NCI-H2107 treated with DMSO at 0.1 percent for 48 hours (cell line): ENCODE measurements at regions not wholly inside any gene's neighbourhood (a gene's known extent, or its start where the extent isn't known, plus 50 kb on each side); places are given as distances from the start of the nearest gene placed in this dataset.
"Not testable (repeated sequence)": the region's sequence is repeated elsewhere in the genome, so short reads cannot be mapped to it uniquely, and the experiment has no call there.

ENCODE experiments used
- DNase-seq: peaks from one replicate; lab custom pipeline; 2025; ENCODE audit not compliant: unreplicated experiment; lab: John Stamatoyannopoulos, UW

DNA sequence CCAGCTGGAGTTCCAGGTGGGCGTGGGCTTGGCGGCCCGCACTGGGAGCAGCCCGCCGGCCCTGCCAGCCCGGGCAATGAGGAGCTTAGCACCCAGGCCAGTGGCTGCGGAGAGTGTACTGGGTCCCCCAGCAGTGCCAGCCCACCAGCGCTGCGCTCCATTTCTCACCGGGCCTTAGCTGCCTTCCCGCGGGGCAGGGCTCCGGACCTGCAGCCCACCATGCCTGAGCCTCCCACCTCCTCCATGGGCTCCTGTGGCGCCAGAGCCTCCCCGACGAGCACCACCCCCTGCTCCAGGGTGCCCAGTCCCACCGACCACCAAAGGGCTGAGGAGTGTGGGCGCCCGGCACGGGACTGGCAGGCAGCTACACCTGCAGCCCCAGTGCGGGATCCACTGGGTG is 1075.3 kb downstream of the SI start:
- not testable (repeated sequence) for DNase-seq

DNA sequence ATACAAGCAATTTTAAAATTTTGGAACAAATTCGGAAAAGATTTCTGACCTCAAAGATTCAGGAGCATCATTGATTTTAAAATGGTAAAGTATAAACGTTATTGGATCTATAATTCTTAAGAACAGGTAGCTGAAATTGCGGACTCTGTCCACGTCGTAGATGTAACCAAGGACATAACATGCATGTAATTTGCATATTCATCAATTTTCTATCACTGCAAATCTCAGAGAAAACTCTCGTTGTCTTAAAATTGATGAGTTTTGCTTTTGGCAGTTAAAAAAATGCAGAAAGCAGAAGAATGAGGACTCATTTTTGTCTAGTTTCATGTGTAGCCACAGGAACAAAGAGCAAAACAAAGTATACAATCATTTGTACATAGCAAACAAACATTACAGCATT is 1094.4 kb downstream of the SI start:
- no peak for DNase-seq

DNA sequence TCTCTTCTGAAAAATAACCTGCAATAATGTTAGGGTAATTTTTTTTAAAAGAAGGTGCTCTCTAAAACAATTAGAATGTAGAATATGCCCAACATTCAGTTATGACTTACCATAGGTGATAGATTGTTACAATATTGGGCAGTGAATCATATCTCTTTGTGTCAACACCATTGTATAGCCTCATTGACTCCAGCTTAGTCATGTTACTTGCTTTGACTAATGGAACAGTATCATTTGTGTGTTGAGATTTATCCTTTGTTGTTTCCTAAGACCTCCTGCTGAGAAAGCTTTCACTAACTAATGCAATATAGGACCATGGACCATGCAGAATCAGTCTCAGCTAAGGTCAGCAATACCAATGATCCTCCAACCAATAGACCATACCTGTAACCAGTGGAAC is 1106.4 kb downstream of the SI start:
- DNase-seq, result no peak

DNA sequence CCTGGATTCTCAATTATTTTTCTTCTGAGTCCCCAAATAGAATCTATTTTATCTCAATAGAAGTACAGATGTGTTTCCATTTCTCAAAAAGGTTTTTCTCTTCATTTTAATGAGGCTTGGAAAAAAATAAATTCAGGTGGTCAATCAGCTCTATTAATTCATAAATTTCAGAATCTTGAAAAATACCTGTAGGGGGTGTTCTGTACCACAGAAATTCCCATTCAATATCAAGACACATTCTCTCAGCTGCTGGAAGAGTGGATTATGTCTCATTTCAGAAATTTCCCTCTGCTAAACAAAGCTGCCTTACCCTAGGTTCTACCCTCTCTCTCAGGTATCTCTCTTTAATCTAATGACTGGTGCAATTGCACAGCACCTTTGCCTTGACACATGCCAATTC is 1121.2 kb downstream of the SI start:
- no peak for DNase-seq

DNA sequence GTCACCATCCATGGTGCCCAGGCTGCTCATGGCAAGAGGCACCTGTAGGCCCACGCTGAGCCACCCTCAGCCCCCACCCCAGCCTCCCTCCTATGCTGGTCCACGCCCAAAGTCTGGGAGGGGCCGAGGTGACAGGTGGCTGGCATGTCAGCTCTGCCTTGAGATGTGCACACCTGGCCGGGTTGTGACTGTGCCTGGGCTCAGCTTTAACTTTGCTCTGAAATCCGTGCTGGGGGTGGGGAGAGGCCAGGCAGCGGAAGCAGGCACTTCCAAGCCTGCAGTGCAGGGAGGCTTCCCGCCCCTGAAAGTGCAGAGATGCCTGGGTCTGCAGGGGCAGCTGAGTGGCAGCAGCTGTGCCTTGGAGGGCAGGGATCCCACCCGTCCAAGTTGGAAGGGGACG is 1124.8 kb downstream of the SI start:
- DNase-seq, result no peak

DNA sequence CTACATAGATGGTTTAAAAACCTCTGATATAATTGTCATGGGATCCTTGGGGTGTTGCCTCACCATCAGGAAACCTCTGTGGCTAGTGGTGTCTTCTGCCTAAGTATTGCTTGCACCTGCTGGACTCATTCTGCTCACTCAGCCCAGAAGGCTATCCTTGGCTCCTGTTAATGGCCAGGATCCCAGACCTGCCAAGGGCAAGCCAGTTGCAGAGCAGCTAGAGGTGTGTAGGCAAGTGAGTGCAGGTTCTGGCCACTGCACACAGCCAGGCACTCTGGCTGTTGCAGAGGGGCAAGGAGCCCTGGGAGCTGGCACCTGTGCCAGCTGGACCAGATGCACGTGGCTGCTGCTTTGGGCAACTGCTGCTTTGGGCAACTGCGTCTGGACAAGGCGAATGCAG is 1125.8 kb downstream of the SI start:
- no peak for DNase-seq

DNA sequence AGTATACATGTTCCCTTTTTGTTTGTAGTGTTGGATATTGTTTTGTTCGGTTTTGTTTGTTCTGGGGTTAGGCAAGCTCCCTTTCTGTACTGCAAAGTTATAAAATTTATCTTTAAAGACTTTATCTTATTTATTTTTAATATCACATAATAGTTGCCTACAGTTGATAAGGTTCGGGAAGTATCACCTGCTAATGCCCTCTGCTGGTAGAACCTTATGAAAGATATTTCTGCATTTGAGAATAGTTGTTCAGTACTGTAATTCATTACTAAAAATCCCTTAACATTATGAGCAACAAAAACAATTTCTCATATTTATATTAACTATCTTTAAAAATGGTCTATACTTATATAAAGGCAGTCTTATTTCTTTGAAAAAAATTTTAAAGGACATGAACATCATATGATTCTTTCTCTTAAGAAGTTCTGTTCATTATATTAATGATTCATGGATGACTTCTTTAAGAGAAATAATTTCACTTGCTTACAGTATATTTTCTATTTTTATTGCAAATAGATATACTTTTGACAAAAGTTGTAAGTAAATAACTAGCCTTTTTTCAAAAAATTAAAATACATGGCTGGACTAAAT is 1126.8 kb downstream of the SI start:
- no peak for DNase-seq

DNA sequence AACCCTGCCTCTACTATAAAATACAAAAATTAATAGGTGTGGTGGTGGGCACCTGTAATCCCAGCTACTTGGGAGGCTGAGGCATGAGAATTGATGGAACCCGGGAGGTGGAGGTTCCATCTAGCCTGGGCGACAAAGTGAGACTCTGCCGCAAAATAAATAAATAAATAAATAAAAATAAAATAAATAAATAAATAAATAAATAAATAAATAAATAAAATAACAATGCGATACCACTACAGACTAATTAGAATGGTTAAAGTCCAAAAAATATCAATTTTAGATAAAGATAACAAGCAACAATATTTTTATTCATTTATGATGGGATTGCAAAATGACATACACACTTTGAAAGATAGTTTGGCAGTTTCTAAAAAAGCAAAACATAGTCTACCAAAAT is 1131.5 kb downstream of the SI start:
- no peak for DNase-seq

DNA sequence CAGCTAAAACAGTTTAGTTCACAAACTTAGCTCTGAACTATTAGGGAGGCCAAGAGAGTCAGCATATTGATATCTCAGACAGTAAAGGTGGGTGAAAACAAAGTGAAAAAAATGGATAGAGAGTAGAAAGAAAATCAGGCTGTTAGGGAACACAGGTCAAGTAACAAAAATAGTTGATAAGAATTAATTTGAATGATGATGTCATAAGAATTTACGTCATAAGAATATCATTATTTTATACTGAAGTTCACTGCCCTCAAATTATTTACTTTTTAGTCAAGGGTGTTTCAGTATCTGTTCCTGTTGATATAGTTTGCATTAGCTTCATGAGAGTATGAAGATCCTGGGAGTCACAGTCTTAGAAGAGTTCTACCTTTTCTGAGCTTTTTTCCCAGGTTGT is 1134.6 kb downstream of the SI start:
- no peak for DNase-seq

DNA sequence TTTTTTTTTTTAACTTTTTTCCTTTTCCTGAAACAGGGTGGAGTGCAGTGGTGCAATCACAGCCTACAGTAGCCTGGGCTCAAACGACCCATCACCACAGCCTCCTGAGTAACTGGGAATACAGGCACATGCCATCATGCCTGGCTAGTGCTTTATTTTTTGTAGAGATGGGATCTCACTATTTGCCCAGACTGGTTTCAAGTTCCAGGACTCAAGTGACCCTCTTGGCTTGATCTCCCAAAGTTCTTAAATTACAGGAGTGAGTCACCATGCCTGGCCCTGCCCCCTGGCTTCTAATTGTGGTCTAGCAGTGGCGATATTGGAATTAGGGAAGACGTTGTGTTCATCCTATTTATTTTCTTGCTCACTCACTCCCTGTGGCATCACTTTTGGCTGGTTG is 1138.4 kb downstream of the SI start:
- no peak for DNase-seq

DNA sequence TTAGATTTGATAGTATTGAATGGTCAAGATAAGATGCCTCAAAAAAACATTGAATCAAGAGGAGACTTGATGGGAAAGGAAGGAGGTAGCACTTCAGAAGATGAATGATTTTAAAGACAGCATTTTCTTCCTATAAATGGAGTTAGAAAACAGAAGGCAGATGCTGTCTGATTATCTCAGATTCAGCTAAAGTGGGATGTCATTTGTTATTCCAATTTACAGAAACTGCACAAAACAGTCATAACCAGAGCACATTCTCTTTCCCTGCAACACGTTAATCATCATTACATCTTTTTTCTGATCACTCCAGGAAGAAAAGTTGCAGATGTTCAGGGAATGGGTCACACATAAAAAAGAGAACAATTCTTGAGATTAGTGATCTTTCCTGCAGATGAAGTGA is 1141.8 kb downstream of the SI start:
- no peak for DNase-seq

DNA sequence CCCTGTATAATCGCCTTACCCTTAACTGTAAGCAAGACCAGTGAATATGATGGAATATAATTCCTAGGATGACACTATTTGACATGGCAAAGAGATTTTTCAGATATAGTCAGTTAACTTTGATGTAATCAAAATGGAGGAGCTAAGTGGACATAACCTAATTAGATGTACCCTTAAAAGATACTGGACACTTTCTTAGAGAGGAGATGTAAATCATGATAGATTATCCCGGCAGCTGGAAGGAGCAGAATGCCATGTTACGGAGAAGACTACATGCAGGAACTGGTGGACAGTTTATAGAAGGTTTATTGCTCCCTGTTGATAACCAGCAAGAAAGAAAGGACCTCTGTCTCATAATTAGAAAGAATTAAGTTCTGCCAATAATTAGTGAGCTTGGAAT is 1142.9 kb downstream of the SI start:
- DNase-seq, result no peak

DNA sequence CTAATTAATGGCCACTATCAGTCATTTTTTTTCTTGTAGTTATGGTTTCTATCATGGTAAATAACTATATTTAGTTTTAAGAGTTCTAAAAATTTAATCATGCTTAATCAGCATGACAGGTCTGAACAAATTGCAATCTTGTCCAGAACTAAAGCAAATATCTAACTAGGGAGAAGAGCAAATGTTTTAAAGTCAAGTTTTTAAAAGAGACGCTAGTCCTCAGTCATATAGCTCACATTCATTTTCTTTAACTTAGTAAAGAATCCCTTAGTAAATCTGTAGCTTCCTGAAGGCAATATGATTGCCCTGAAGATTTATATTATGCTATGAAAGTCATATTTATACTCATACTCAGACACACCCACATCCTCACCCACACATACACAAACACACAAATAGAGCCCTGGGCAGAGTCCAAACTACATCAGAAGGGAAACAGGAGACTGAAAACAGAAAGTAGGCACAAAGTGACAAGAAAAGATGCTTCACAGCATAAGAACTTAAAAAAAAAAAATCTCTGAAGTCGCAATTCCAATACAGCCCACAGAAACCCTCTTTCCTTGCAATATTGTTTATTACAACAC is 1149.1 kb downstream of the SI start:
- no peak for DNase-seq

DNA sequence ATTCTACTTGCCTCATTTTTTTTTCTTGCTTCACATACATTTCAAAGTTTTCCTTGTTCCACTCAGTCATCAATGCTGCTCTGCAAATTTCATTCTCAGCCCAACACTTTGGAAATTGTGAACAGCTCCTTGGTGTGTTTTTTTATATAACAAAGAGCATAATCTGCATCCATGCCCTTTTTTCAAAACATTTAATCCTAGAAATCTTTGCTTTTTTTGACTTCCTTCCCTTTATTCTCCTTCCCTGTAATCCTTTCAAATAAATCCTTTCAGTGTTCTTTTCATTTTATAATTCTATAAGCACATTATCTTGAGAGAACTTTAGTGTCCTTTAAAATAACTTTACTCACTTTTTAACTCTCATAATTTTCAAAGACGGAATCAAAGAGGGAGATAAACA is 1150.8 kb downstream of the SI start:
- DNase-seq, result no peak

DNA sequence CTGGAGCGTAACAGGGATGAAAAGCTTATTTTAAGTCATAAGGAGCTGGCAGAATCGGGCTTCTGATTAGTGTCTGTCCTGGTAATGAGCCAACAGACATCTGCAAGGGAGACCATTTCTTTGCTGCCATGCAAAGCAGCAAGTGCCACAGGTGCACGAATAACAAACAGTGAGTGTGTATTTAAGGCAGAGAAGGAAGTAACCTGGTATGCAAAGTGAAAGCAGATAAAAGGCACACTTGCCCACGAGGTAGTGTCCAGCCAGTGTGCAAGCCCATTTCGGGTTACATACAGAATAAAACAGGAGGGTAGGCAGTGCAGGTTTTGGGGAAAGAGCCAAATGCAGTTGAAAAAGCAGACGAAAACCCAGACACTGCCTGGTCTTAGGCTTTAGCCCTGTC is 1153.7 kb downstream of the SI start:
- no peak for DNase-seq

DNA sequence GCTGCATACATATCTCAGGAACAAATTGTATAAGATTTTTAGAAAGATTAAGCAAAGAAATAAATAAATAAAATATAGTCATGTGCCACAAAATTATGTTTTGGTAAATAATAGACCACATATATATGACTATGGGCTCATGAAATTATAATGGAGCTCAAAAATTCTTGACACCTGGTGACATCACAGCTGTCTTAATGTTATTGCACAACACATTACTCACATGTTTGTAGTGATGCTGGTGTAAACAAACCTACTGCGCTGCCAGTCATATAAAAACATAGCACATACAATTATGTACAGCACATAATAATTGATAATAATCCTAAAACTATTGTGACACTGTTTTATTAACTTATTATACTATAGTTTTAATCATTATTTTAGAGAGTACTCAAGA is 1159.1 kb downstream of the SI start:
- DNase-seq, result no peak

DNA sequence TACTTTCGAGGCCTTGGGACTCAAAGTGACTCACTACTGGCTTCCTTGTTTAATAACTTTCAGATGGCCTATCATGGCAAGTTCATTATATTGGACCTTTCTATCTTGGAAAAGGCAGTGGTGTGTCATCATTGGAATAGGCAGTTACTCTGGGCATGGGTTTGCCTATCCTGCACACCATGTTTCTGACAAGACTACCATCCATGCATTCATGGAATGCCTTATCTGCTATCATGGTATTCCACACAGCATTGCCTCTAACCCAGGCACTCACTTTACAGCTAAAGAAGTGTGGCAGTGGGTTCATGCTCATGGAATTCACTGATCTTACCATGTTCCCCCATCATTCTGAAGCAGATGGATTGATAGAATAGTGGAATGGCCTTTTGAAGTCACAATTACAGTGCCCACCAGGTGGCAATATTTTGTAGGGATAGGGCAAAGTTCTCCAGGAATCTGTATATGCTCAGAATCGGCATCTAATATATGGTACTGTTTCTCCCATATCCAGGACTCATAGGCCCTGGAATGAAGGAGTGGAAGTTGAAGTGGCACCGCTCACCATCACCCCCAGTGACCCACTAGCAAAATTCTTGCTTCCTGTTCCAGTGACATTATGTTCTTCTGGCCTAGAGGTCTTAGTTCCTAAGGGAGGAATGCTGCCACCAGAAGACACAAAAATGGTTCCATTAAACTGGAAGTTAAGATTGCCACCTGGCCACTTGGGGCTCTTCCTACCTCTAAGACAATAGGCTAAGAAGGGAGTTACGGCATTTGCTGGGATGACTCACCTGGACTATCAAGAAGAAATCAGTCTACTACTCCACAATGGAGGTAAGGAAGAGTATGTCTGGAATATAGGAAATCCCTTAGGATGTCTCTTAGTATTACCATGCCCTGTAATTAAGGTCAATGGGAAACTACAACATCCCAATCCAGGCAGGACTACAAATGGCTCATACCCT is 1161.4 kb downstream of the SI start:
- DNase-seq, result no peak

DNA sequence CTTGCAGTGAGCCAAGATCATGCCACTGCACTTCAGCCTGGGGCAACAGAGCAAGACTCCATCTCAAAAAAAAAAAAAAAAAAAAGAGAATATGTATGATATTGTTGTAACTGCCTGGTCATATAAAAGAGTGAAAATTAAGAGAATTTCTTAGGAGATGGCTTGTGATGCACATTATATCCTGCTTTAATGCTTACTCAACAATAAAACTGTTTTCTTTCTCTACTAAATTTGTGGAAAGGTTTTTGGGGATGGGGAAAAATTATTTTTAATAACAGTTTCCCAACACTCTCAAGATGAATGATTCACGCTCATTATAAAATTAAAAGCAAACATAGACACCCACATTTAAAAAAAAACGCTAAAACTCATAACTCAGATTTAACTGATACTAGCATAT is 1163.0 kb downstream of the SI start:
- DNase-seq, result no peak

DNA sequence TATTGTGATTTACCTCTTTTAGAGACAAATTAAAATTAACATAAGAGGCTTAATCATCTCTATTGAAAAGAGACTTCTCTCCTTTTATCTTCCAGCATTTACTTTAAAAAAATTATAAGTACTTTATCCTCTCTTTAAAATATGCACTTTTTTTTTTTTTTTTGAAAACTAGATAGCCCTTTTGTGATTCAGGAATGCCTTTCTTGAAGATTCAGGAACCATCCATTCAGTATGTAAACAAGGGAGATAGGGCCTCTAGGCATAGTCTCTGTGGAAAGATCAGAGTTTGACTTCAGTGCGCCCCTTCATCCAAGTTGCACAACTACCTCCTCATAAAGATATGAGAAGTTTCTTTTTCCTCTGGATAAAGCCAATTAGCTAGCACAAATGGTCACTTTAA is 1163.7 kb downstream of the SI start:
- DNase-seq, result no peak

DNA sequence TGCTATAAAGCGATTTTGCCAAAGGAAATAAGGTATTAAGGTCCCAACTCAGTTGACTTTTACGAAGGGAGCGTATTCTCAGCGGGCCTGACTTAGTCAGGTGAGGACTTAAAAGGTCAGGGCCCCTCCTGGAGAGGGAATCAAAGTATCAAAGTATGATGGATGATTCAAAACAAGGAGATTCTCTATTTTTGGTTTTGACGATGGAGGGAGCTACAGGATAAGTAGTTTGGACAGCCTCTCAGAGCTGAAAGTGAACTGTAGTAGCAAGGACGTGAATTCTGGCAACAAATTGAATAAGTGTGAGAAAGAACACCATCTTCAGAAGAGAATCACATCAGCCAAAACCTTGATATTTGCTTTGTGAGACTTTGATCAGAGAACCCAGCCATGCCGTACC is 1186.5 kb downstream of the SI start:
- no peak for DNase-seq

DNA sequence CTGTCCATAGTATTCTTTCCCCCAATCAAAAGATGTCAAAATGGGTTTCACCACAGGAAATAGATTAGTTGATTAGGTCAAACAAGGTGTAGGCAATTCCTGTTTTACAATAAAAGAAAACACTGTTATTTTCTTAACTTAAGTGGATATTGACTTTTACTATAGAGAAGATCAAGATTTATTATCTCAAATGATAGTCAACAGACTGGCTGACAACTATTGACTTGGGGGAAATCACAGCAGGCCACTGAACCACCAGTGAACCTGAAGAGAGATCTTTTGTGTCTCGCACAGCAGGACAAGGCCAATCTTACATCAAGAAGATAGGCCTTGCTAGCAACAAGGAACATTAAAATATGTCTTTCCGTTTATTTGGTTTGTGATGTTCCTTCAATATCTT is 1187.6 kb downstream of the SI start:
- no peak for DNase-seq

DNA sequence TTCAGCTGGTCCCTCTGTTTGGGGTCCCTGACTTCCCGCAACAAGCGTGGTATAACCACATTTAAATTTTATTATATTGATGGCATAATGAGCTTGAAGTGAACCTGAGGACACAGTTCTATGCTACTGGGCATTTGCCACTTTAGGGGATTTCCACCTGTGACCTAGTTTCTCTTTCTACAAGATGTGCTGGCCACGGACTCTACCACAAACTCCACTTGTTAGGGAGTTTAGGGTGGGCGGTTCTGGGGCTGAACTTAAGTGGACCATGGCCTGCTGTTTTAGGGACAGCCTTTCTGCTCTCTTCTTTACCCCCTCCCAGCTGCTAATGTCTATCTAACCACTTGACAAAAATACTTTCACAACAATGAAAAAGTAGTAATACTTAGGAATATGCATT is 1199.1 kb downstream of the SI start:
- no peak for DNase-seq
